Fibroblast of lung (primary cell): ENCODE measurements at regions not wholly inside any gene's neighbourhood (a gene's known extent, or its start where the extent isn't known, plus 50 kb on each side); places are given as distances from the start of the nearest gene placed in this dataset.

ENCODE experiments used
- EZH2 ChIP-seq: IDR thresholded peaks from 2 replicates; pipeline ENCODE4 v1.5.1; 2012; ENCODE audit warnings: low read length, control low read depth, mild to moderate bottlenecking; ENCODE audit errors: missing control alignments
- TF ChIP-seq, protein P1 (sequence below), 2 donors: IDR thresholded peaks in 1 of 2; conservative IDR thresholded peaks in 1 of 2; 1 replicate in 1 of 2; 2 replicates in 1 of 2; pipeline ENCODE4 v1.5.1; 2011 to 2012; ENCODE audit warnings: low read length in 2 of 2, control low read depth in 1 of 2, inconsistent platforms in 1 of 2, low read depth in 1 of 2, mild to moderate bottlenecking in 1 of 2

DNA sequence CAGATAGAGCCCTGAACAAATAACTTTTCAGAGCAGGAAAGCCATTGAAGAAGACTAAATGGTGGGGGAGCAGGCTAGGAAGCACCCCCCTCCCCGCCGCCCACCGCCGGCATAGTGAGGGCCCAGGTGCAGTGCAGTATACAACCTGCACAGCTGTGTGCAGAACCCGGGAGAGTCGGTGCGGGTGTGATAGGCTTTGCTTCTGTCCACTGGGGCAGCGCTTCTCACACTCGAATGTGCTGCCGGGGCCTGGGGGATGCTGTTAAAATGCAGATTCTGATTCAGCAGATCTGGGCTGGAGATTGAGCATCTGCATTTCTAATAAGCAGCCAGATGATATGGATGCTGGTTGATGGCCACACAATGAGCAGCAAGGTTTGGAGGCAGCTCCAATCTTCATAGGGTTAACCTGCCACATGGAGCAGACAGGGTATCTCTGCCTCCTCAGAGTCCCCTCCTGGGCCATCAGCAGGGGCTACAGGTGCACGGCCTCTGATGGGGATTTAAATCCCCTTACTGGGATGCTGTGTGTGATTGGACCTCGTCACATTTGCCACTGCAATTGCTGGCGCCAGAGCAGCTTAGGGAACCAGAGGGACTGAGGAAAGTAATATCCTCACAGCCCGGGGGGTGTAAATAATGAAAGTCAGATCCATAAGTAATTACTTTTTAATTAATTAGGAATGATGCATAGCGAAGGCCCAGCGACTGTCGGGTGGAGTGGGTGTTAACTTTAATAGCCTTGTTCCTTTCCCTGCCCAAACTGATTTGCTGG lies 172.0 kb upstream of the RPL38 start:
- TF ChIP-seq, protein P1, sequence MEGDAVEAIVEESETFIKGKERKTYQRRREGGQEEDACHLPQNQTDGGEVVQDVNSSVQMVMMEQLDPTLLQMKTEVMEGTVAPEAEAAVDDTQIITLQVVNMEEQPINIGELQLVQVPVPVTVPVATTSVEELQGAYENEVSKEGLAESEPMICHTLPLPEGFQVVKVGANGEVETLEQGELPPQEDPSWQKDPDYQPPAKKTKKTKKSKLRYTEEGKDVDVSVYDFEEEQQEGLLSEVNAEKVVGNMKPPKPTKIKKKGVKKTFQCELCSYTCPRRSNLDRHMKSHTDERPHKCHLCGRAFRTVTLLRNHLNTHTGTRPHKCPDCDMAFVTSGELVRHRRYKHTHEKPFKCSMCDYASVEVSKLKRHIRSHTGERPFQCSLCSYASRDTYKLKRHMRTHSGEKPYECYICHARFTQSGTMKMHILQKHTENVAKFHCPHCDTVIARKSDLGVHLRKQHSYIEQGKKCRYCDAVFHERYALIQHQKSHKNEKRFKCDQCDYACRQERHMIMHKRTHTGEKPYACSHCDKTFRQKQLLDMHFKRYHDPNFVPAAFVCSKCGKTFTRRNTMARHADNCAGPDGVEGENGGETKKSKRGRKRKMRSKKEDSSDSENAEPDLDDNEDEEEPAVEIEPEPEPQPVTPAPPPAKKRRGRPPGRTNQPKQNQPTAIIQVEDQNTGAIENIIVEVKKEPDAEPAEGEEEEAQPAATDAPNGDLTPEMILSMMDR (conservative IDR thresholded peaks at IDR 0.05 in 1 of 2, IDR thresholded peaks at IDR 0.05 in 1 of 2; ENCODE audit: low read depth in 1 of 2, low read length in 2 of 2): no peak
- TF ChIP-seq EZH2: no peak
